SK-N-SH (cell line): ENCODE measurements at regions not wholly inside any gene's neighbourhood (a gene's known extent, or its start where the extent isn't known, plus 50 kb on each side); places are given as distances from the start of the nearest gene placed in this dataset.

Source experiments
- CTCF ChIA-PET: fragments of 300-600, 350-600 bp; formaldehyde crosslinking; extraction: SDS; loops from one replicate; lab custom pipeline; 2021; lab: Yijun Ruan, JAX
- POLR2A ChIA-PET: fragments of 350-600 bp; sonication (Branson Sonifier 250); formaldehyde crosslinking; extraction: SDS; loops from one replicate; lab custom pipeline; 2020; ENCODE audit warnings: antibody characterized with exemption, inconsistent platforms; lab: Yijun Ruan, JAX
- DNase-seq: peaks from one replicate; pipeline ENCODE4 v3.0.0; 2012
- H2AFZ ChIP-seq: fragments of 200-600 bp; sonication (generic); 2 replicates; pipeline ENCODE4 v1.8.1; 2016; ENCODE audit warnings: antibody characterized with exemption, mild to moderate bottlenecking, low read depth
- H3F3A ChIP-seq: fragments of 200-600 bp; sonication (generic); replicated peaks from 2 replicates; pipeline ENCODE3; 2016; ENCODE audit warnings: antibody characterized with exemption, mild to moderate bottlenecking; ENCODE audit not compliant: insufficient read depth
- H3K27ac ChIP-seq, 2 experiments: fragments of 200-500 bp in 1 of 2; fragments of 200-600 bp in 1 of 2; sonication (Bioruptor generic) in 1 of 2; sonication (generic), shearing (Covaris generic) in 1 of 2; 2 replicates each; pipeline versions ENCODE4 v1.5.1 to v1.6.1; 2014 to 2016; ENCODE audit warnings: low read depth in 2 of 2, inconsistent platforms in 1 of 2, low read length in 1 of 2, mild to moderate bottlenecking in 1 of 2, mixed read lengths in 1 of 2
- H3K27me3 ChIP-seq: fragments of 200-600 bp; sonication (generic), shearing (Covaris generic); 2 replicates; pipeline ENCODE4 v1.6.1; 2016; ENCODE audit warnings: mixed run types; ENCODE audit not compliant: insufficient read depth
- H3K36me3 ChIP-seq, 2 experiments: fragments of 200-500 bp in 1 of 2; fragments of 200-600 bp in 1 of 2; sonication (Bioruptor generic) in 1 of 2; sonication (generic) in 1 of 2; replicated peaks in 1 of 2; 2 replicates each; pipeline versions ENCODE3 to v1.5.1; 2014 to 2016; ENCODE audit warnings: low read length in 1 of 2, mild to moderate bottlenecking in 1 of 2; ENCODE audit not compliant: insufficient read depth in 2 of 2, control insufficient read depth in 1 of 2
- H3K4me1 ChIP-seq, 2 experiments: fragments of 200-500 bp in 1 of 2; fragments of 200-600 bp in 1 of 2; sonication (Bioruptor generic) in 1 of 2; sonication (generic), shearing (Covaris generic) in 1 of 2; 2 replicates each; pipeline versions ENCODE4 v1.5.1 to v1.6.1; 2014 to 2016; ENCODE audit warnings: low read depth in 1 of 2, low read length in 1 of 2, mixed run types in 1 of 2; ENCODE audit not compliant: insufficient read depth in 2 of 2, control insufficient read depth in 1 of 2
- H3K4me2 ChIP-seq: fragments of 200-600 bp; sonication (generic), shearing (Covaris generic); 2 replicates; pipeline ENCODE4 v1.6.1; 2017; ENCODE audit warnings: mixed run types
- H3K4me3 ChIP-seq, 2 experiments: fragments of 200-500 bp in 1 of 2; fragments of 200-600 bp in 1 of 2; sonication (Bioruptor generic) in 1 of 2; sonication (generic), shearing (Covaris generic) in 1 of 2; 2 replicates each; pipeline versions ENCODE4 v1.5.1 to v1.8.1; 2014 to 2016; ENCODE audit warnings: low read depth in 2 of 2, inconsistent platforms in 1 of 2, low read length in 1 of 2, mild to moderate bottlenecking in 1 of 2, mixed read lengths in 1 of 2, moderate library complexity in 1 of 2
- H3K79me2 ChIP-seq: fragments of 200-600 bp; sonication (generic); 2 replicates; pipeline ENCODE4 v1.8.1; 2017; ENCODE audit warnings: mild to moderate bottlenecking; ENCODE audit not compliant: insufficient read depth
- H3K9ac ChIP-seq: fragments of 200-600 bp; sonication (generic); 2 replicates; pipeline ENCODE4 v1.6.1; 2017; ENCODE audit warnings: mixed run types
- H3K9me2 ChIP-seq: fragments of 200-600 bp; sonication (generic); 2 replicates; pipeline ENCODE4 v1.6.1; 2017; ENCODE audit warnings: mixed run types
- H3K9me3 ChIP-seq: fragments of 200-600 bp; sonication (generic); 2 replicates; pipeline ENCODE4 v1.6.1; 2017; ENCODE audit warnings: mixed run types, mild to moderate bottlenecking, moderate library complexity
- H4K20me1 ChIP-seq: fragments of 200-600 bp; sonication (generic); 2 replicates; pipeline ENCODE4 v1.6.1; 2017; ENCODE audit warnings: mild to moderate bottlenecking, mixed run types; ENCODE audit not compliant: insufficient read depth
- CHD2 ChIP-seq: fragments of 150-350 bp; IDR thresholded peaks from 2 replicates; pipeline ENCODE4 v1.6.1; 2018; ENCODE audit warnings: low read length; ENCODE audit not compliant: partially characterized antibody
- EP300 ChIP-seq, 2 experiments: IDR thresholded peaks; 2 replicates each; pipeline versions ENCODE4 v1.4.0 to v1.6.1; 2012; ENCODE audit warnings: borderline replicate concordance in 1 of 2, low read depth in 1 of 2, low read length in 1 of 2
- EZH2phosphoT487 ChIP-seq: fragments of 200-600 bp; sonication (generic); IDR thresholded peaks from 2 replicates; pipeline ENCODE4 v1.6.1; 2017; ENCODE audit warnings: low read depth, mixed run types, mild to moderate bottlenecking, antibody characterized with exemption, moderate library complexity, borderline replicate concordance
- GABPA ChIP-seq: IDR thresholded peaks from 2 replicates; pipeline ENCODE4 v1.4.0; 2012; ENCODE audit warnings: low read depth, mild to moderate bottlenecking
- JUND ChIP-seq: IDR thresholded peaks from 2 replicates; pipeline ENCODE4 v1.4.0; 2012
- MXI1 ChIP-seq: IDR thresholded peaks from 2 replicates; pipeline ENCODE4 v1.6.1; 2012; ENCODE audit warnings: mild to moderate bottlenecking, low read depth, low read length, improper control_type of control experiment
- NRF1 ChIP-seq: IDR thresholded peaks from 2 replicates; pipeline ENCODE4 v1.6.1; 2012; ENCODE audit warnings: low read depth, mild to moderate bottlenecking, low read length
- POLR2AphosphoS5 ChIP-seq: IDR thresholded peaks from 2 replicates; pipeline ENCODE4 v1.6.1; 2012; ENCODE audit warnings: low read depth, low read length
- RAD21 ChIP-seq: IDR thresholded peaks from 2 replicates; pipeline ENCODE4 v1.6.1; 2012; ENCODE audit warnings: mild to moderate bottlenecking, low read length
- RCOR1 ChIP-seq: fragments of 150-350 bp; IDR thresholded peaks from 2 replicates; pipeline ENCODE4 v1.6.1; 2017; ENCODE audit warnings: antibody characterized with exemption, low read length
- RXRA ChIP-seq: IDR thresholded peaks from 2 replicates; pipeline ENCODE4 v1.4.0; 2012; ENCODE audit warnings: low read depth, mild to moderate bottlenecking, borderline replicate concordance
- SIN3A ChIP-seq: IDR thresholded peaks from 2 replicates; pipeline ENCODE4 v1.6.1; 2012; ENCODE audit warnings: low read depth, mild to moderate bottlenecking, low read length, moderate library complexity, borderline replicate concordance
- TAF1 ChIP-seq: IDR thresholded peaks from 2 replicates; pipeline ENCODE4 v1.6.1; 2012; ENCODE audit warnings: low read depth, mild to moderate bottlenecking, low read length, moderate library complexity, borderline replicate concordance
- YY1 ChIP-seq: IDR thresholded peaks from 2 replicates; pipeline ENCODE4 v1.4.0; 2012; ENCODE audit warnings: low read depth, mild to moderate bottlenecking
- WGBS: methylation state at CpG from one replicate; pipeline ENCODE4 v1.1.6; 2017; ENCODE audit warnings: low lambda C conversion rate; 5-methylcytosine and 5-hydroxymethylcytosine counted together
- TF ChIP-seq, protein P1 (sequence below): IDR thresholded peaks from 2 replicates; pipeline ENCODE4 v1.4.0; 2012; ENCODE audit warnings: low read depth
- TF ChIP-seq, protein P2 (sequence below): IDR thresholded peaks from 2 replicates; pipeline ENCODE4 v1.4.0; 2012; ENCODE audit warnings: low read depth, borderline replicate concordance
- TF ChIP-seq, protein P3 (sequence below): fragments of 150-350 bp; IDR thresholded peaks from 2 replicates; pipeline ENCODE4 v1.6.1; 2016; ENCODE audit warnings: mild to moderate bottlenecking, low read depth, low read length
- TF ChIP-seq, protein P4 (sequence below): IDR thresholded peaks from 2 replicates; pipeline ENCODE4; 2012

DNA sequence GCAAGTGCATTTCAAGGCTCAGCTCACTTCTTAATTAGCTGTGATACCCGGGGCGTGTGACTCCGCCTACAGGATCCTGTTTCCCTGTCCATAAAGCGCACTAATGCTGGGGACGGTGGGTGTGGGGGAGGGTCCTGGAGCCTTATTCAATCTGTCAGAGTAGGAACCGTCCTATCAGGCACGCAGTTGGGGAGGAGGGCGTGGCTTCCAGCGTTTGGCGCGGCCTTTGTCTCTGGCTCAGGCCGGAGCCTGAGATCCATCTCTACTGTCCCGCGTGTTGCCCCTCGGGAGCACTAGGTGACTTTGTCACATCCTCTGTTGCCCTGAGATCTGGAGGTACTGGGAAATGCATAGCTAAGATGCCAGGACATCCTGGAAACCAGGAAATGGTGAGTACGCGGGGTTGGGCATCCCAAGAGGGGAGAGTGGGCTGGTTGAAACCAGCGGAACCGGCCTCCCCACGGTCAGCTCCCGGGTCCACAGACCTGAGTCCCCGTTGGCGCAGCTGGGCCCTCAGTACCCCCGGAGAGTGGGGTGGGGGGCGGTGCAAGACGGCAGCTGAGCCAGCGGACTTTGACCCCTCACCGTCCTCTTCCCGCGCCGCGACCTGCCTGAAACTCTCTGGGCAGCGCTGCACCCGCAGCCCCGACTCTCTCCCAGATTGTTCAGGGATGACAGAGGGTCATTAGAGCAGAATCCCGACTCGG lies 104.4 kb upstream of the ZNF92 start:
- peak; percentile 98 for DNase-seq
- H3K9me2 ChIP-seq, result no peaks in the 10 kb centered on the region
- no peaks in the 10 kb centered on the region for H4K20me1 ChIP-seq
- H3K4me2 ChIP-seq, result peak overlapping the region; percentile 85
- H3K36me3 ChIP-seq, result no peaks in the 10 kb centered on the region
- TF ChIP-seq SIN3A (peak; percentile 97), NRF1 (no peak), GABPA (no peak), RCOR1 (0 out of 2 replicates have a peak, but pooled peaks have one; percentile 8), YY1 (no peak), POLR2AphosphoS5 (peak; percentile 77), TAF1 (no peak; the same call in 1 of the 2 replicates), EP300 (IDR thresholded peaks at IDR 0.05; ENCODE audit: borderline replicate concordance in 1 of 2, low read depth in 1 of 2, low read length in 1 of 2) (no peak), CHD2 (peak; percentile 80), JUND (no peak), EZH2phosphoT487 (no peak), RXRA (no peak), RAD21 (no peak; the same call in 1 of the 2 replicates), MXI1 (peak; percentile 99)
- TF ChIP-seq, protein P1, sequence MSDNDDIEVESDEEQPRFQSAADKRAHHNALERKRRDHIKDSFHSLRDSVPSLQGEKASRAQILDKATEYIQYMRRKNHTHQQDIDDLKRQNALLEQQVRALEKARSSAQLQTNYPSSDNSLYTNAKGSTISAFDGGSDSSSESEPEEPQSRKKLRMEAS, result peak; percentile 77
- TF ChIP-seq, protein P2, sequence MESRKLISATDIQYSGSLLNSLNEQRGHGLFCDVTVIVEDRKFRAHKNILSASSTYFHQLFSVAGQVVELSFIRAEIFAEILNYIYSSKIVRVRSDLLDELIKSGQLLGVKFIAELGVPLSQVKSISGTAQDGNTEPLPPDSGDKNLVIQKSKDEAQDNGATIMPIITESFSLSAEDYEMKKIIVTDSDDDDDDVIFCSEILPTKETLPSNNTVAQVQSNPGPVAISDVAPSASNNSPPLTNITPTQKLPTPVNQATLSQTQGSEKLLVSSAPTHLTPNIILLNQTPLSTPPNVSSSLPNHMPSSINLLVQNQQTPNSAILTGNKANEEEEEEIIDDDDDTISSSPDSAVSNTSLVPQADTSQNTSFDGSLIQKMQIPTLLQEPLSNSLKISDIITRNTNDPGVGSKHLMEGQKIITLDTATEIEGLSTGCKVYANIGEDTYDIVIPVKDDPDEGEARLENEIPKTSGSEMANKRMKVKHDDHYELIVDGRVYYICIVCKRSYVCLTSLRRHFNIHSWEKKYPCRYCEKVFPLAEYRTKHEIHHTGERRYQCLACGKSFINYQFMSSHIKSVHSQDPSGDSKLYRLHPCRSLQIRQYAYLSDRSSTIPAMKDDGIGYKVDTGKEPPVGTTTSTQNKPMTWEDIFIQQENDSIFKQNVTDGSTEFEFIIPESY, result no peak
- TF ChIP-seq, protein P3, sequence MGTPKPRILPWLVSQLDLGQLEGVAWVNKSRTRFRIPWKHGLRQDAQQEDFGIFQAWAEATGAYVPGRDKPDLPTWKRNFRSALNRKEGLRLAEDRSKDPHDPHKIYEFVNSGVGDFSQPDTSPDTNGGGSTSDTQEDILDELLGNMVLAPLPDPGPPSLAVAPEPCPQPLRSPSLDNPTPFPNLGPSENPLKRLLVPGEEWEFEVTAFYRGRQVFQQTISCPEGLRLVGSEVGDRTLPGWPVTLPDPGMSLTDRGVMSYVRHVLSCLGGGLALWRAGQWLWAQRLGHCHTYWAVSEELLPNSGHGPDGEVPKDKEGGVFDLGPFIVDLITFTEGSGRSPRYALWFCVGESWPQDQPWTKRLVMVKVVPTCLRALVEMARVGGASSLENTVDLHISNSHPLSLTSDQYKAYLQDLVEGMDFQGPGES, result peak; percentile 3; the same call in 1 of the 2 replicates
- TF ChIP-seq, protein P4, sequence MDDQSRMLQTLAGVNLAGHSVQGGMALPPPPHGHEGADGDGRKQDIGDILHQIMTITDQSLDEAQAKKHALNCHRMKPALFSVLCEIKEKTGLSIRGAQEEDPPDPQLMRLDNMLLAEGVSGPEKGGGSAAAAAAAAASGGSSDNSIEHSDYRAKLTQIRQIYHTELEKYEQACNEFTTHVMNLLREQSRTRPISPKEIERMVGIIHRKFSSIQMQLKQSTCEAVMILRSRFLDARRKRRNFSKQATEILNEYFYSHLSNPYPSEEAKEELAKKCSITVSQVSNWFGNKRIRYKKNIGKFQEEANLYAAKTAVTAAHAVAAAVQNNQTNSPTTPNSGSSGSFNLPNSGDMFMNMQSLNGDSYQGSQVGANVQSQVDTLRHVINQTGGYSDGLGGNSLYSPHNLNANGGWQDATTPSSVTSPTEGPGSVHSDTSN, result peak; percentile 79
- H2AFZ ChIP-seq, result peak overlapping the region; percentile 98
- 1% methylated on average over 29 of the region's 37 CpGs for WGBS
- CTCF ChIA-PET, result interaction anchor here (0.6 to 3.2 kb wide), 5 partner anchors 20 to 53 kb away, joined by 3 to 20 read pairs (median 4); no protein-coding TSS in a partner anchor
- H3K27me3 ChIP-seq, result no peaks in the 10 kb centered on the region
- peaks cover 3% of the 10 kb centered on the region for H3F3A ChIP-seq
- POLR2A ChIA-PET, result interaction anchor here (0.9 kb wide), 1 partner anchor 475 kb away, joined by 4 read pairs; the partner anchor contains the start of gene ZNF138
- H3K4me1 ChIP-seq, result peaks cover 0 to 16% of the 10 kb centered on the region in 2 experiments; a peak in 1 of 4 replicates
- peak overlapping the region; percentile 73 to 79 for H3K4me3 ChIP-seq
- H3K79me2 ChIP-seq, result no peaks in the 10 kb centered on the region; the same call in 1 of the 2 replicates
- peak overlapping the region in 1 of 2 experiments; percentile 67; a peak in 2 of 4 replicates for H3K27ac ChIP-seq
- H3K9ac ChIP-seq, result peak overlapping the region; percentile 67
- H3K9me3 ChIP-seq, result 0 out of 2 replicates have a peak, but pooled peaks cover 3% of the 10 kb centered on the region
